GM12801 (cell line): ENCODE measurements at regions not wholly inside any gene's neighbourhood (a gene's known extent, or its start where the extent isn't known, plus 50 kb on each side); places are given as distances from the start of the nearest gene placed in this dataset.

ENCODE experiments used
- CTCF ChIP-seq: IDR thresholded peaks from one replicate; pipeline ENCODE4 v1.5.1; 2011; ENCODE audit warnings: control low read depth; ENCODE audit not compliant: insufficient read length; ENCODE audit errors: extremely low read depth

- no peak for TF ChIP-seq CTCF
Observed at GRCh38 chr5:42940853-42941252, 99.3 kb downstream of the ANXA2R start.

- TF ChIP-seq CTCF, result no peak
Observed at GRCh38 chr5:42930934-42931333, 109.2 kb downstream of the ANXA2R start.

- TF ChIP-seq CTCF, result no peak
Observed at GRCh38 chr5:42929871-42930270, 110.2 kb downstream of the ANXA2R start.

- TF ChIP-seq CTCF, result no peak
Observed at GRCh38 chr5:42927730-42928129, 112.4 kb downstream of the ANXA2R start.

- TF ChIP-seq CTCF, result no peak
Observed at GRCh38 chr5:42924686-42925085, 113.0 kb upstream of the SELENOP start.

GRCh38 chr5:42924226-42924625 lies 112.5 kb upstream of the SELENOP start:
- no peak for TF ChIP-seq CTCF

GRCh38 chr5:42923710-42924109 lies 112.0 kb upstream of the SELENOP start:
- TF ChIP-seq CTCF, result no peak

GRCh38 chr5:42919600-42919999 lies 107.9 kb upstream of the SELENOP start:
- TF ChIP-seq CTCF, result no peak
